ENCODE measurements at regions not wholly inside any gene's neighbourhood (a gene's known extent, or its start where the extent isn't known, plus 50 kb on each side); places are given as distances from the start of the nearest gene placed in this dataset.

- intact Hi-C loops (cut with micrococcal nuclease; ENCODE audit: unreplicated experiment): no loop called here
- H3K27me3 ChIP-seq (replicated peaks; ENCODE audit: insufficient read depth, low read depth, low read length, poor library complexity): no peaks in the 10 kb centered on the region
- TF ChIP-seq CTCF (conservative IDR thresholded peaks at IDR 0.05; ENCODE audit: low read depth, low read length) (no peak), EZH2 (IDR thresholded peaks at IDR 0.05; ENCODE audit: borderline replicate concordance, low read depth, low read length, poor library complexity, severe bottlenecking) (no peak)
- H3K36me3 ChIP-seq (ENCODE audit: insufficient read depth, low read length, poor library complexity, severe bottlenecking): no peaks in the 10 kb centered on the region
- H3K9me3 ChIP-seq (ENCODE audit: low read depth, low read length, poor library complexity, severe bottlenecking): no peaks in the 10 kb centered on the region
- H3K4me1 ChIP-seq (ENCODE audit: insufficient read depth, low read length, poor library complexity, severe bottlenecking): peaks cover 19% of the 10 kb centered on the region
- no TSS peak for BruUV-seq (replicated peaks)
- no peak overlapping the region for H3K4me3 ChIP-seq (ENCODE audit: low read depth, low read length, poor library complexity, severe bottlenecking)
- ChIA-PET POLR2A (ENCODE audit: low non-redundant PET) (no interaction called here), CTCF (no interaction called here)
- no peak for DNase-seq (ENCODE audit: low spot score)
- H3K27ac ChIP-seq (ENCODE audit: low read depth, low read length, poor library complexity, severe bottlenecking): no peak overlapping the region
These were observed 169.6 kb upstream of the GLRA2 start for GRCh38 chrX:14359727-14360126.

GRCh38 chrX:14359316-14359715, 170.0 kb upstream of the GLRA2 start:
- CTCF ChIA-PET: no interaction called here
- no peak for DNase-seq (ENCODE audit: low spot score)
- intact Hi-C loops (cut with micrococcal nuclease; ENCODE audit: unreplicated experiment): no loop called here
- no TSS peak for BruUV-seq (replicated peaks)
- Histone ChIP-seq H3K27me3 (replicated peaks; ENCODE audit: insufficient read depth, low read depth, low read length, poor library complexity) (no peaks in the 10 kb centered on the region), H3K9me3 (ENCODE audit: low read depth, low read length, poor library complexity, severe bottlenecking) (no peaks in the 10 kb centered on the region), H3K27ac (ENCODE audit: low read depth, low read length, poor library complexity, severe bottlenecking) (no peak overlapping the region), H3K4me1 (ENCODE audit: insufficient read depth, low read length, poor library complexity, severe bottlenecking) (peaks cover 21% of the 10 kb centered on the region), H3K4me3 (ENCODE audit: low read depth, low read length, poor library complexity, severe bottlenecking) (no peak overlapping the region), H3K36me3 (ENCODE audit: insufficient read depth, low read length, poor library complexity, severe bottlenecking) (no peaks in the 10 kb centered on the region)
- TF ChIP-seq CTCF (conservative IDR thresholded peaks at IDR 0.05; ENCODE audit: low read depth, low read length) (no peak), EZH2 (IDR thresholded peaks at IDR 0.05; ENCODE audit: borderline replicate concordance, low read depth, low read length, poor library complexity, severe bottlenecking) (no peak)
- POLR2A ChIA-PET (ENCODE audit: low non-redundant PET): no interaction called here

- POLR2A ChIA-PET (ENCODE audit: low non-redundant PET): no interaction called here
These were observed 172.0 kb upstream of the GLRA2 start for GRCh38 chrX:14357314-14357713.

More at GRCh38 chrX:14357314-14357713, 172.0 kb upstream of the GLRA2 start:
- DNase-seq (ENCODE audit: low spot score): no peak
- intact Hi-C loops (cut with micrococcal nuclease; ENCODE audit: unreplicated experiment): no loop called here
- H3K4me1 ChIP-seq (ENCODE audit: insufficient read depth, low read length, poor library complexity, severe bottlenecking): peaks cover 34% of the 10 kb centered on the region
- TF ChIP-seq CTCF (conservative IDR thresholded peaks at IDR 0.05; ENCODE audit: low read depth, low read length) (no peak), EZH2 (IDR thresholded peaks at IDR 0.05; ENCODE audit: borderline replicate concordance, low read depth, low read length, poor library complexity, severe bottlenecking) (no peak)
- no peak overlapping the region for H3K27ac ChIP-seq (ENCODE audit: low read depth, low read length, poor library complexity, severe bottlenecking)
- H3K4me3 ChIP-seq (ENCODE audit: low read depth, low read length, poor library complexity, severe bottlenecking): no peak overlapping the region
- BruUV-seq (replicated peaks): no TSS peak
- H3K9me3 ChIP-seq (ENCODE audit: low read depth, low read length, poor library complexity, severe bottlenecking): no peaks in the 10 kb centered on the region
- no peaks in the 10 kb centered on the region for H3K36me3 ChIP-seq (ENCODE audit: insufficient read depth, low read length, poor library complexity, severe bottlenecking)
- CTCF ChIA-PET: no interaction called here
- H3K27me3 ChIP-seq (replicated peaks; ENCODE audit: insufficient read depth, low read depth, low read length, poor library complexity): no peaks in the 10 kb centered on the region

All from A673 (cell line).